GM12878 (cell line): ENCODE measurements at regions not wholly inside any gene's neighbourhood (a gene's known extent, or its start where the extent isn't known, plus 50 kb on each side); places are given as distances from the start of the nearest gene placed in this dataset.

Experiments
- ATAC-seq: fragments of 200-7000 bp; cut with Tn5 transposase; 3 replicates; pipeline ENCODE4 v1.9.1; 2020; ENCODE audit warnings: mild to moderate bottlenecking, moderate library complexity
- BruUV-seq: library from RNA; stranded (reverse); fragments of 400-500 nt; replicated peaks from 2 replicates; lab custom pipeline; 2021; lab: Mats Ljungman, UMichigan
- CTCF ChIA-PET: fragments of 300-600 bp; sonication (Branson Sonifier 250); formaldehyde crosslinking; extraction: SDS; loops from one replicate; lab custom pipeline; 2021; ENCODE audit warnings: inconsistent platforms; lab: Yijun Ruan, JAX
- POLR2A ChIA-PET: fragments of 350-600 bp; formaldehyde crosslinking; extraction: SDS; loops from one replicate; lab custom pipeline; 2021; ENCODE audit warnings: inconsistent platforms; lab: Charles Lee
- RAD21 ChIA-PET: fragments of 300-600 bp; sonication (Branson Sonifier 250); formaldehyde crosslinking; loops from one replicate; lab custom pipeline; 2023; ENCODE audit warnings: antibody characterized with exemption; ENCODE audit not compliant: unreplicated experiment; lab: Charles Lee
- SMC1A ChIA-PET: fragments of 300-600 bp; sonication (Branson Sonifier 250); formaldehyde crosslinking; loops from one replicate; lab custom pipeline; 2023; ENCODE audit not compliant: unreplicated experiment, uncharacterized antibody; lab: Charles Lee
- DNase-seq: peaks from one replicate; pipeline ENCODE4 v3.0.0-alpha.2; 2011; ENCODE audit warnings: low read depth, low spot score
- FAIRE-seq: peaks from 3 replicates; lab custom pipeline; 2011; peaks lifted over from hg19 to GRCh38; lab: Jason Lieb, UNC
- H2AFZ ChIP-seq: 2 replicates; pipeline ENCODE4 v1.6.0; 2011; ENCODE audit warnings: low read depth, low read length, control low read depth; ENCODE audit not compliant: control insufficient read depth
- H3K27ac ChIP-seq: 2 replicates; pipeline ENCODE4 v1.5.1; 2011; ENCODE audit warnings: control low read depth; ENCODE audit not compliant: control insufficient read depth, insufficient read depth
- H3K27me3 ChIP-seq, 2 experiments: replicated peaks in 1 of 2; 2 replicates each; pipeline versions ENCODE4 v1.6.0 to v1.6.1; 2011; ENCODE audit warnings: low read length in 1 of 2; ENCODE audit not compliant: control insufficient read depth in 2 of 2, insufficient read depth in 2 of 2
- H3K36me3 ChIP-seq, 2 experiments: 2 replicates each; pipeline ENCODE4 v1.5.1; 2011; ENCODE audit warnings: low read length in 1 of 2; ENCODE audit not compliant: control insufficient read depth in 2 of 2, insufficient read depth in 2 of 2
- H3K4me1 ChIP-seq: 2 replicates; pipeline ENCODE4 v1.6.1; 2011; ENCODE audit warnings: mild to moderate bottlenecking, low read length, moderate library complexity, mixed read lengths; ENCODE audit not compliant: control insufficient read depth, insufficient read depth
- H3K4me2 ChIP-seq: 2 replicates; pipeline ENCODE4 v1.6.0; 2011; ENCODE audit warnings: control low read depth; ENCODE audit not compliant: control insufficient read depth, insufficient read depth
- H3K4me3 ChIP-seq: fragments of 200-600 bp; sonication (generic); 2 replicates; pipeline ENCODE4 v1.5.1; 2016
- H3K79me2 ChIP-seq: 2 replicates; pipeline ENCODE4 v1.6.0; 2011; ENCODE audit warnings: low read length; ENCODE audit not compliant: control insufficient read depth, insufficient read depth
- H3K9ac ChIP-seq: 2 replicates; pipeline ENCODE4 v1.8.0; 2011; ENCODE audit warnings: low read length, control low read depth, mixed read lengths; ENCODE audit not compliant: control insufficient read depth, insufficient read depth
- H3K9me3 ChIP-seq: replicated peaks from 3 replicates; pipeline ENCODE4 v1.5.1; 2011; ENCODE audit warnings: mild to moderate bottlenecking, low read length; ENCODE audit not compliant: control insufficient read depth, insufficient read depth
- H4K20me1 ChIP-seq: 2 replicates; pipeline ENCODE4 v1.6.0; 2011; ENCODE audit not compliant: control insufficient read depth, insufficient read depth
- ATF2 ChIP-seq: IDR thresholded peaks from 2 replicates; pipeline ENCODE4 v1.6.1; 2012; ENCODE audit warnings: low read length, inconsistent platforms
- EED ChIP-seq: sonication (generic); IDR thresholded peaks from 2 replicates; pipeline ENCODE4 v1.6.1; 2016; ENCODE audit warnings: antibody characterized with exemption, low read depth
- EZH2 ChIP-seq: IDR thresholded peaks from 2 replicates; pipeline ENCODE4 v1.6.1; 2012; ENCODE audit warnings: low read depth, mild to moderate bottlenecking, control low read depth, inconsistent platforms, low read length, borderline replicate concordance; ENCODE audit not compliant: control insufficient read depth
- HDAC6 ChIP-seq: fragments of 200-600 bp; sonication (generic); IDR thresholded peaks from one replicate; pipeline ENCODE4 v1.8.0; 2017; ENCODE audit warnings: antibody characterized with exemption; ENCODE audit not compliant: unreplicated experiment
- PAX8 ChIP-seq: fragments of 450-650 bp; IDR thresholded peaks from 2 replicates; pipeline ENCODE4 v1.6.1; 2017; ENCODE audit warnings: mild to moderate bottlenecking, moderate library complexity
- PKNOX1 ChIP-seq: fragments of 450-650 bp; IDR thresholded peaks from 2 replicates; pipeline ENCODE4 v1.6.1; 2016; ENCODE audit warnings: mild to moderate bottlenecking
- RAD51 ChIP-seq: fragments of 450-650 bp; IDR thresholded peaks from 2 replicates; pipeline ENCODE4 v1.6.1; 2016; ENCODE audit warnings: moderate library complexity, mild to moderate bottlenecking, inconsistent platforms
- RBBP5 ChIP-seq: fragments of 200-600 bp; sonication (generic); conservative IDR thresholded peaks from 2 replicates; pipeline ENCODE4 v1.6.1; 2016
- SMARCA5 ChIP-seq: fragments of 450-650 bp; IDR thresholded peaks from 2 replicates; pipeline ENCODE4 v1.6.1; 2017; ENCODE audit warnings: mild to moderate bottlenecking
- SREBF2 ChIP-seq: IDR thresholded peaks from 2 replicates; pipeline ENCODE4 v1.6.1; 2012; ENCODE audit warnings: mild to moderate bottlenecking, low read length
- TCF12 ChIP-seq: IDR thresholded peaks from 2 replicates; pipeline ENCODE4 v1.6.1; 2011; ENCODE audit warnings: low read depth, mild to moderate bottlenecking, low read length
- YBX1 ChIP-seq: fragments of 450-650 bp; IDR thresholded peaks from 2 replicates; pipeline ENCODE4 v1.6.1; 2016; ENCODE audit warnings: antibody characterized with exemption
- WGBS: methylation state at CpG from one replicate; pipeline ENCODE4 v1.1.6; 2016; ENCODE audit warnings: low lambda C conversion rate; ENCODE audit not compliant: insufficient replicate concordance, insufficient coverage; ENCODE audit errors: missing lambda C conversion rate; 5-methylcytosine and 5-hydroxymethylcytosine counted together
- in situ Hi-C: fragments of 300-500 bp; cut with MboI; formaldehyde crosslinking; loops from 9 replicates; pipeline ENCODE4 v1.14.3; 2018; ENCODE audit warnings: mixed read lengths
- intact Hi-C: fragments of 100-400 bp; cut with micrococcal nuclease; formaldehyde crosslinking; loops from one replicate; pipeline ENCODE4 v1.14.2; 2022; ENCODE audit not compliant: unreplicated experiment

GRCh38 chr18:68148863-68149262 lies 566.0 kb downstream of the TMX3 start:
- Histone ChIP-seq H4K20me1 (no peaks in the 10 kb centered on the region), H3K36me3 (no peaks in the 10 kb centered on the region), H3K27me3 (no peaks in the 10 kb centered on the region), H3K4me2 (no peak overlapping the region), H3K9ac (no peak overlapping the region), H3K27ac (no peak overlapping the region), H3K4me3 (no peak overlapping the region), H3K79me2 (no peaks in the 10 kb centered on the region), H3K4me1 (no peaks in the 10 kb centered on the region), H3K9me3 (no peaks in the 10 kb centered on the region), H2AFZ (no peak overlapping the region)
- ChIA-PET POLR2A (no interaction called here), CTCF (no interaction called here), RAD21 (no interaction called here), SMC1A (no interaction called here)
- intact Hi-C loops (no loop called here), in situ Hi-C loops (no loop called here)
- no peak for TF ChIP-seq PAX8
- no peak for TF ChIP-seq HDAC6
- TF ChIP-seq RBBP5 = no peak
- TF ChIP-seq SMARCA5 = no peak
- TF ChIP-seq ATF2 = no peak
- no peak for TF ChIP-seq EED
- TF ChIP-seq YBX1 = no peak
- no peak for TF ChIP-seq SREBF2
- no peak for TF ChIP-seq PKNOX1
- TF ChIP-seq EZH2 = no peak
- TF ChIP-seq TCF12 = no peak
- TF ChIP-seq RAD51 = no peak
- DNase-seq = no peak
- ATAC-seq = no peak
- no peak for FAIRE-seq
- WGBS = 0% methylated on average over 3 of the region's 3 CpGs
- no TSS peak for BruUV-seq
